BJ (cell line): ENCODE measurements at regions not wholly inside any gene's neighbourhood (a gene's known extent, or its start where the extent isn't known, plus 50 kb on each side); places are given as distances from the start of the nearest gene placed in this dataset.

Source experiments
- CTCF ChIA-PET: fragments of 350-600 bp; formaldehyde crosslinking; extraction: SDS; loops from one replicate; lab custom pipeline; 2021; ENCODE audit warnings: antibody characterized with exemption, inconsistent platforms; lab: Yijun Ruan, JAX
- POLR2A ChIA-PET: fragments of 300-600 bp; sonication (Branson Sonifier 250); formaldehyde crosslinking; extraction: SDS; loops from one replicate; lab custom pipeline; 2021; ENCODE audit warnings: antibody characterized with exemption; lab: Charles Lee
- DNase-seq: peaks from one replicate; pipeline ENCODE4 v3.0.0-alpha.2; 2011; ENCODE audit warnings: low read depth
- H3K27me3 ChIP-seq: 2 replicates; pipeline ENCODE4 v1.6.0; 2011; ENCODE audit warnings: low read length; ENCODE audit not compliant: control insufficient read depth, insufficient read depth
- H3K36me3 ChIP-seq: 2 replicates; pipeline ENCODE4 v1.5.1; 2011; ENCODE audit warnings: low read length; ENCODE audit not compliant: control insufficient read depth, insufficient read depth
- H3K4me3 ChIP-seq: 2 replicates; pipeline ENCODE4 v1.5.1; 2011; ENCODE audit warnings: low read depth, mild to moderate bottlenecking, control low read depth, low read length
- TF ChIP-seq, protein P1 (sequence below): IDR thresholded peaks from 2 replicates; pipeline ENCODE4 v1.5.1; 2011; ENCODE audit warnings: low read depth, mild to moderate bottlenecking, control low read depth, inconsistent platforms, low read length, moderate library complexity; ENCODE audit not compliant: insufficient read depth

DNA sequence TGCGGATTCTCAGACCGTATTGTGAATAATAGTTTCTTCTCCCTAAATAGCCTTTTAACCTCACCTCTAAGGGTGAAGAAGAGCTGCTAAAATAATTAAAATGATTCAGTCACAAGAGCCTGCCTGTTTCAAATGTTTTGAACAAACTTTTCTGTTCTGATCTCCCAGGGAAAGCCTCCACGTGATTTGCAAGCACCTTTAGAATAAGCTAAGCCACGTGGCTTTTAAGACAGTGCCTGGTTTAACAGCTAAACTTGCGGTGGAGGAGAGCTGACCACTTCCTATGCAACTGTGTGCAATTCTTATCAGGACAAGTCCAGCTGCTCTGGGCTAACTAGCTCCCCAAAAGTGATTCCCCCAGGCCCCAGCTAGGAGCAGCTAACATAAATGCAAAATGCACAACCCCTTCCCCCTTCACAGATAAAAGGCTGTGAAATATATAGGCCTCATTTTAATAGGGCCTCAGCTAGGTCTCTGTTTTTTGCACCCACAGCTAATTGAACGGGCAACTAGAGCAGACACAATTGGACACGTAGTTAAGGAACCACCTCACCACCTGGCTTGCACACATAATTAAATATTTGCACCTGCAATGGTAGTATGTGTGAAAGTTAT, 401.2 kb upstream of the NR2F2 start:
- POLR2A ChIA-PET, result no interaction called here
- CTCF ChIA-PET, result no interaction called here
- TF ChIP-seq, protein P1, sequence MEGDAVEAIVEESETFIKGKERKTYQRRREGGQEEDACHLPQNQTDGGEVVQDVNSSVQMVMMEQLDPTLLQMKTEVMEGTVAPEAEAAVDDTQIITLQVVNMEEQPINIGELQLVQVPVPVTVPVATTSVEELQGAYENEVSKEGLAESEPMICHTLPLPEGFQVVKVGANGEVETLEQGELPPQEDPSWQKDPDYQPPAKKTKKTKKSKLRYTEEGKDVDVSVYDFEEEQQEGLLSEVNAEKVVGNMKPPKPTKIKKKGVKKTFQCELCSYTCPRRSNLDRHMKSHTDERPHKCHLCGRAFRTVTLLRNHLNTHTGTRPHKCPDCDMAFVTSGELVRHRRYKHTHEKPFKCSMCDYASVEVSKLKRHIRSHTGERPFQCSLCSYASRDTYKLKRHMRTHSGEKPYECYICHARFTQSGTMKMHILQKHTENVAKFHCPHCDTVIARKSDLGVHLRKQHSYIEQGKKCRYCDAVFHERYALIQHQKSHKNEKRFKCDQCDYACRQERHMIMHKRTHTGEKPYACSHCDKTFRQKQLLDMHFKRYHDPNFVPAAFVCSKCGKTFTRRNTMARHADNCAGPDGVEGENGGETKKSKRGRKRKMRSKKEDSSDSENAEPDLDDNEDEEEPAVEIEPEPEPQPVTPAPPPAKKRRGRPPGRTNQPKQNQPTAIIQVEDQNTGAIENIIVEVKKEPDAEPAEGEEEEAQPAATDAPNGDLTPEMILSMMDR, result no peak
- no peaks in the 10 kb centered on the region for H3K27me3 ChIP-seq
- no peaks in the 10 kb centered on the region for H3K36me3 ChIP-seq
- H3K4me3 ChIP-seq, result no peak overlapping the region
- no peak for DNase-seq

DNA sequence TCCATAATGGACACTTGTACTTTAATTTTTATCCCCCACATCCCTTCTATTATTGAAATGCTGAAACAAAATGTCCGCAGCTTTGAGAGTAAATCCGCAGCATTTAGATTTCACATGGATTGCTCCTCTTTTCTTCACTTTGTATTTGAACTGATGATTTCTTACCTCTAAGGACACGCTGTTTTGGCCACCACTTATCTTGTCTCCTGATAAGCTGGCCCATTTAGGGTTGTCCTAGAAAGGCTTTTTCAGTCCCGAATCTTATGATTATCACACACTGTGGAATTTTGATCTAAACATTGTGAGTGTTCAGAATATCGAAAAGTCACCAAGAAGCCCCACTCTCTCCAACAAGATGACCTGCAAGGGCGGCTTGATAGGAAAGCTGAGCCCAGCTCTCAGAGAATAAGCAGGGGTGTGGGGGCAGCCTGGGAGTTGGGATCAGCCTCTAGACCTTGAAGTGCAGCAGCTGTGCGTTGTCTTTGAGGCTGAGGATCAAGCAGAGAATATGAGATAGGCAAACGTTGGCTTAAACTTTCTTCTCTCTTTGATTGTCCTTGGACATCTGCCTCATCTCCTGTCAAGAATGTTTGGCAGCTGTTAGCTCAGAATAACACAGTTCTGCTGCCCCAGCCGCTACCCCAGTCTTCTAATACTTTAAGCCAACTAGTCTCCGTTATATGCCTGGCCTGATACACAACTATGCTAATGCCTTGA, 399.7 kb upstream of the NR2F2 start:
- TF ChIP-seq, protein P1, result no peak
- CTCF ChIA-PET, result no interaction called here
- no peak overlapping the region for H3K4me3 ChIP-seq
- POLR2A ChIA-PET, result no interaction called here
- H3K27me3 ChIP-seq, result no peaks in the 10 kb centered on the region
- H3K36me3 ChIP-seq, result no peaks in the 10 kb centered on the region
- DNase-seq, result no peak

DNA sequence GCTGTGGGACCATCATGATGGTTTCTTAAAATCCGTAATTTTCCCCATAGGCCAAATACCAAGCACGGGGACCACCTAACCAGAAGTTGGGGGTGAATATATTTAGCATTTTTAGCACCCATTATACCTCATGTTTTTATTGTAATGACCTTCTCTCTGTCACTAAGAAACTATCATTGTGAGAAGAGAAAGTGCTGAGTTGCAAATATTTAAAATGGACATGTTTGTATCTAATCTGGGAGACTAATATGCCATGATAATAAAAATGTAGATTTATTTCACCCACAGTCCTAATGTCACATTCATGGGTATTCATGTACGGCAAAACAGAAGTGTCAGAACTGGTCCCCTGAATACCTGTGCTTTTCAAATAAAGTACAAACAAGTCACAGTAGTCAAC, 398.9 kb upstream of the NR2F2 start:
- TF ChIP-seq, protein P1, result no peak
- Histone ChIP-seq H3K27me3 (no peaks in the 10 kb centered on the region; the same call in 1 of the 2 replicates), H3K36me3 (no peaks in the 10 kb centered on the region), H3K4me3 (no peak overlapping the region)
- CTCF ChIA-PET, result no interaction called here
- POLR2A ChIA-PET, result no interaction called here
- DNase-seq, result no peak

DNA sequence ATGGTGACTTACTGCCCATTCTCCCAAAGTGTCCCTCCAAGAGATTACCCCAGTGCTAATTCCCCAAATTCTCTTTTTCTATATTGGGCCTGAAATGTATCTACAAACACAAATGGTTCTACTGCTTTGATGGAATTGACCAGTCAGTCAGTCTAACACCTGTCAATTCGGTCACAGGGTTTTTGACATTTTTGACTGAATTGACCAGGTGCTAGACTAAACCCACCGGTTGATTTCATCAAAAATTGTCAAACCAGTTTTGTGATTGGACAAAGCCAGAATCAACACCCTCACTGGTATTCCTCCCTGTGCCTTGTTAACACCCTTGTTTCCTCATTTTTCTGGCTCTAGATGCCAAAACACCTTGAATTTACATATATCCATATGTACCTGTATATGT, 398.4 kb upstream of the NR2F2 start:
- Histone ChIP-seq H3K36me3 (no peaks in the 10 kb centered on the region), H3K4me3 (no peak overlapping the region), H3K27me3 (no peaks in the 10 kb centered on the region; the same call in 1 of the 2 replicates)
- ChIA-PET CTCF (no interaction called here), POLR2A (interaction anchor here (0.6 kb wide), 1 partner anchor 12 kb away, joined by 3 read pairs; no protein-coding TSS in a partner anchor)
- DNase-seq, result no peak
- TF ChIP-seq, protein P1, result no peak

DNA sequence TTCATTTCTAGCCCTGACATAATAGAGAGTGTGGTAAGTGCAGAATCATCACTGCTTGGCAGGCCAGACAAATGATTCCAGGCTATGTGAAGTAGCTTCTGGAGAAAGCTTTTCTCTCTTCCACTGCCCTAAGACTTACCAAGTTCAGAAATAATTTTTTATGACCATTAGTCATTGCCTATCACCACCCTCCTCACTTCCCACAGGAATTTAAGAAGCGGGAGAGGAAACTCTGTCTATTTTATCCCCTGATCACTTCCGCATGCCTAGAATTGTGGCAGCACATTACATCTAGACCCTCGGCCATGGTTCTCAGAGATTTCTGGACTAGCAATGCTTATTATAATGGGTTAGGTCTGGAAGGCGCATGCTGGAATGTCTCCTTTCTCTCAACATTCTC, 397.8 kb upstream of the NR2F2 start:
- H3K27me3 ChIP-seq, result no peaks in the 10 kb centered on the region; the same call in 1 of the 2 replicates
- TF ChIP-seq, protein P1, result no peak
- H3K36me3 ChIP-seq, result no peaks in the 10 kb centered on the region
- DNase-seq, result peak; percentile 97
- CTCF ChIA-PET, result interaction anchor here (0.6 kb wide), 1 partner anchor 288 kb away, joined by 3 read pairs; no protein-coding TSS in a partner anchor
- POLR2A ChIA-PET, result interaction anchor here (0.5 to 0.6 kb wide), 2 partner anchors 12 to 373 kb away, joined by 3 read pairs; no protein-coding TSS in a partner anchor
- H3K4me3 ChIP-seq, result no peak overlapping the region
